K562 (cell line): ENCODE measurements at regions not wholly inside any gene's neighbourhood (a gene's known extent, or its start where the extent isn't known, plus 50 kb on each side); places are given as distances from the start of the nearest gene placed in this dataset.

ENCODE experiments used
- ATAC-seq: fragments of 200-7000 bp; cut with Tn5 transposase; 3 replicates; pipeline ENCODE4 v1.9.1; 2020; ENCODE audit warnings: moderate library complexity
- BruUV-seq: library from RNA; stranded (reverse); fragments of 400-500 nt; replicated peaks from 2 replicates; lab custom pipeline; 2021; lab: Mats Ljungman, UMichigan
- CTCF ChIA-PET: fragments of 300-600 bp; formaldehyde crosslinking; extraction: SDS; loops from one replicate; lab custom pipeline; 2021; ENCODE audit warnings: low intra/inter-chr PET ratio; lab: Yijun Ruan, JAX
- POLR2A ChIA-PET: fragments of 300-600, 350-650 bp; sonication (Branson Sonifier 250); formaldehyde crosslinking; extraction: SDS; loops from one replicate; lab custom pipeline; 2021; ENCODE audit warnings: antibody characterized with exemption, inconsistent platforms; lab: Yijun Ruan, JAX
- DNase-seq, 4 experiments: peaks; one replicate each; pipeline versions ENCODE4 v3.0.0 to v3.0.0-alpha.2; 2011 to 2018; ENCODE audit warnings: low spot score in 3 of 4, mixed read lengths in 3 of 4; ENCODE audit errors: extremely low read depth in 1 of 4
- FAIRE-seq: peaks from 2 replicates; lab custom pipeline; 2011; peaks lifted over from hg19 to GRCh38; lab: Jason Lieb, UNC
- H2AFZ ChIP-seq: 2 replicates; pipeline ENCODE4 v1.6.0; 2011; ENCODE audit warnings: low read depth, low read length, control low read depth, inconsistent platforms
- H3K27ac ChIP-seq: fragments of 200-600 bp; 3 replicates; pipeline ENCODE4 v1.8.0; 2011; ENCODE audit warnings: low read depth, mild to moderate bottlenecking, control low read depth, inconsistent platforms, low read length, moderate library complexity, mixed read lengths; ENCODE audit errors: extremely low read depth
- H3K27me3 ChIP-seq, 2 experiments: fragments of 300-600 bp in 1 of 2; 2 replicates in 1 of 2; 3 replicates in 1 of 2; pipeline versions ENCODE4 v1.6.0 to v1.8.0; 2011; ENCODE audit warnings: inconsistent platforms in 2 of 2, low read length in 2 of 2, mild to moderate bottlenecking in 1 of 2, mixed read lengths in 1 of 2, moderate library complexity in 1 of 2; ENCODE audit not compliant: control insufficient read depth in 2 of 2, insufficient read depth in 2 of 2
- H3K36me3 ChIP-seq: fragments of 300-600 bp; 3 replicates; pipeline ENCODE4 v1.8.0; 2011; ENCODE audit warnings: mild to moderate bottlenecking, low read length, inconsistent platforms; ENCODE audit not compliant: control insufficient read depth, insufficient read depth
- H3K4me1 ChIP-seq, 2 experiments: fragments of 200-600 bp in 1 of 2; replicated peaks in 1 of 2; 2 replicates in 1 of 2; 3 replicates in 1 of 2; pipeline versions ENCODE4 v1.5.1 to v1.8.0; 2011; ENCODE audit warnings: inconsistent platforms in 2 of 2, low read length in 2 of 2, mild to moderate bottlenecking in 1 of 2, mixed read lengths in 1 of 2, moderate library complexity in 1 of 2; ENCODE audit not compliant: control insufficient read depth in 2 of 2, insufficient read depth in 2 of 2
- H3K4me2 ChIP-seq: 2 replicates; pipeline ENCODE4 v1.6.1; 2011; ENCODE audit warnings: low read length, control low read depth, inconsistent platforms, mixed read lengths; ENCODE audit not compliant: insufficient read depth
- H3K4me3 ChIP-seq: fragments of 200-600 bp; sonication (generic), shearing (Covaris generic); 2 replicates; pipeline ENCODE4 v1.5.1; 2016; ENCODE audit warnings: control low read depth, inconsistent platforms
- H3K79me2 ChIP-seq: fragments of 200-600 bp; 3 replicates; pipeline ENCODE4 v1.8.0; 2011; ENCODE audit warnings: low read length, inconsistent platforms; ENCODE audit not compliant: control insufficient read depth, insufficient read depth
- H3K9ac ChIP-seq, 2 experiments: 2 replicates each; pipeline versions ENCODE4 v1.6.0 to v1.6.1; 2011; ENCODE audit warnings: low read depth in 2 of 2, low read length in 2 of 2, control low read depth in 1 of 2, inconsistent platforms in 1 of 2, mild to moderate bottlenecking in 1 of 2, mixed read lengths in 1 of 2; ENCODE audit not compliant: insufficient read depth in 1 of 2
- H3K9me1 ChIP-seq: one replicate; pipeline ENCODE4 v1.6.0; 2011; ENCODE audit warnings: inconsistent platforms, mild to moderate bottlenecking, low read length, moderate library complexity; ENCODE audit not compliant: control insufficient read depth, insufficient read depth
- H3K9me3 ChIP-seq: replicated peaks from 2 replicates; pipeline ENCODE4 v1.5.1; 2011; ENCODE audit warnings: low read depth, low read length, inconsistent platforms; ENCODE audit not compliant: control insufficient read depth, insufficient read depth
- H4K20me1 ChIP-seq: replicated peaks from 2 replicates; pipeline ENCODE4 v1.6.1; 2011; ENCODE audit warnings: low read length, inconsistent platforms, mixed read lengths; ENCODE audit not compliant: control insufficient read depth, insufficient read depth
- CBX3 ChIP-seq, 2 experiments: IDR thresholded peaks; 1 replicate in 1 of 2; 2 replicates in 1 of 2; pipeline ENCODE4 v1.6.1; 2012; ENCODE audit warnings: inconsistent platforms in 2 of 2, low read length in 2 of 2, borderline replicate concordance in 1 of 2, control low read depth in 1 of 2
- KLF6 ChIP-seq: fragments of 250-450 bp; sonication (Bioruptor Pico); IDR thresholded peaks from 2 replicates; pipeline ENCODE4 v1.4.0; 2020; ENCODE audit warnings: mild to moderate bottlenecking, moderate library complexity, borderline replicate concordance
- MAFK ChIP-seq: IDR thresholded peaks from 2 replicates; pipeline ENCODE4 v1.6.1; 2011; ENCODE audit warnings: low read length, improper control_type of control experiment
- MCM5 ChIP-seq: fragments of 450-650 bp; IDR thresholded peaks from 2 replicates; pipeline ENCODE4 v1.6.1; 2016; ENCODE audit warnings: low read depth
- MYBL2 ChIP-seq, 2 experiments: fragments of 450-650 bp in 1 of 2; sonication (generic) in 1 of 2; formaldehyde crosslinking in 1 of 2; IDR thresholded peaks; 2 replicates each; pipeline versions ENCODE4 v1.6.1 to v1.8.1; 2017 to 2022; ENCODE audit warnings: borderline replicate concordance in 1 of 2, inconsistent platforms in 1 of 2, low read depth in 1 of 2, mild to moderate bottlenecking in 1 of 2, missing genetic modification reagents in 1 of 2, moderate library complexity in 1 of 2
- PHF21A ChIP-seq: fragments of 450-650 bp; IDR thresholded peaks from 2 replicates; pipeline ENCODE4 v1.6.1; 2017; ENCODE audit warnings: low read depth, borderline replicate concordance
- SAFB2 ChIP-seq: fragments of 200-400 bp; formaldehyde crosslinking; IDR thresholded peaks from 2 replicates; pipeline ENCODE4 v1.6.1; 2018; ENCODE audit warnings: borderline replicate concordance, low read length, low read depth, moderate library complexity; ENCODE audit not compliant: severe bottlenecking
- STAT5A ChIP-seq: IDR thresholded peaks from 2 replicates; pipeline ENCODE4 v1.6.1; 2012; ENCODE audit warnings: low read length, inconsistent platforms, borderline replicate concordance
- TARDBP ChIP-seq: fragments of 450-650 bp; IDR thresholded peaks from 2 replicates; pipeline ENCODE4 v1.6.1; 2016
- UBTF ChIP-seq, 2 experiments: IDR thresholded peaks; 2 replicates each; pipeline ENCODE4 v1.6.1; 2012; ENCODE audit warnings: improper control_type of control experiment in 2 of 2, low read depth in 2 of 2, low read length in 2 of 2, borderline replicate concordance in 1 of 2
- ZFPM2 ChIP-seq: fragments of 250-450 bp; sonication (Bioruptor Pico); IDR thresholded peaks from 2 replicates; pipeline ENCODE4 v1.5.1; 2022; ENCODE audit warnings: mild to moderate bottlenecking
- ZNF551 ChIP-seq: fragments of 250-450 bp; sonication (Bioruptor Pico); IDR thresholded peaks from 2 replicates; pipeline ENCODE4 v1.5.0; 2021; ENCODE audit warnings: mild to moderate bottlenecking, moderate library complexity
- WGBS: fragments of 100-300 bp; shearing (Covaris generic); methylation state at CpG from one replicate; pipeline ENCODE4 v1.1.6; 2016; ENCODE audit warnings: low coverage, mixed read lengths; ENCODE audit not compliant: insufficient coverage; ENCODE audit errors: missing lambda C conversion rate; 5-methylcytosine and 5-hydroxymethylcytosine counted together
- in situ Hi-C: fragments of 300-500 bp; cut with MboI; formaldehyde crosslinking; loops from 4 replicates; pipeline ENCODE4 v1.15.0; 2018; ENCODE audit warnings: inconsistent platforms, mixed read lengths
- intact Hi-C: fragments of 100-400 bp; cut with micrococcal nuclease; formaldehyde crosslinking; loops from 2 replicates; pipeline ENCODE4 v1.14.2; 2022
- TF ChIP-seq, protein P1 (sequence below): fragments of 450-650 bp; IDR thresholded peaks from 2 replicates; pipeline ENCODE4 v1.6.1; 2016; ENCODE audit warnings: antibody characterized with exemption

- Histone ChIP-seq H3K36me3 (no peaks in the 10 kb centered on the region), H3K4me2 (no peak overlapping the region), H3K9ac (no peak overlapping the region), H3K27me3 (no peaks in the 10 kb centered on the region), H2AFZ (no peak overlapping the region), H4K20me1 (no peaks in the 10 kb centered on the region), H3K4me1 (no peaks in the 10 kb centered on the region), H3K9me1 (no peaks in the 10 kb centered on the region), H3K27ac (no peak overlapping the region), H3K9me3 (no peaks in the 10 kb centered on the region), H3K79me2 (no peaks in the 10 kb centered on the region), H3K4me3 (no peak overlapping the region)
- CTCF ChIA-PET = no interaction called here
- intact Hi-C loops = no loop called here
- no peak for ATAC-seq
- POLR2A ChIA-PET = no interaction called here
- 0% methylated on average over 1 of the region's 1 CpG for WGBS
- in situ Hi-C loops = no loop called here
- no peak for TF ChIP-seq KLF6 (CRISPR knock-in tag)
- TF ChIP-seq MCM5 = no peak
- TF ChIP-seq TARDBP = no peak
- TF ChIP-seq SAFB2 = no peak
- TF ChIP-seq ZFPM2 = no peak
- TF ChIP-seq, protein P1, sequence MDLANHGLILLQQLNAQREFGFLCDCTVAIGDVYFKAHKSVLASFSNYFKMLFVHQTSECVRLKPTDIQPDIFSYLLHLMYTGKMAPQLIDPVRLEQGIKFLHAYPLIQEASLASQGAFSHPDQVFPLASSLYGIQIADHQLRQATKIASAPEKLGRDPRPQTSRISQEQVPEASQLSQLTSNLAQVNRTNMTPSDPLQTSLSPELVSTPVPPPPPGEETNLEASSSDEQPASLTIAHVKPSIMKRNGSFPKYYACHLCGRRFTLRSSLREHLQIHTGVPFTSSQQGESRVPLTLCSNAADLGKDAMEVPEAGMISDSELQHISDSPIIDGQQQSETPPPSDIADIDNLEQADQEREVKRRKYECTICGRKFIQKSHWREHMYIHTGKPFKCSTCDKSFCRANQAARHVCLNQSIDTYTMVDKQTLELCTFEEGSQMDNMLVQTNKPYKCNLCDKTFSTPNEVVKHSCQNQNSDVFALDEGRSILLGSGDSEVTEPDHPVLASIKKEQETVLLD = no peak
- TF ChIP-seq MAFK = no peak
- TF ChIP-seq STAT5A = no peak
- TF ChIP-seq UBTF (IDR thresholded peaks at IDR 0.05; ENCODE audit: borderline replicate concordance in 1 of 2, low read depth in 2 of 2, low read length in 2 of 2) = no peak
- TF ChIP-seq PHF21A = no peak
- TF ChIP-seq MYBL2 (IDR thresholded peaks at IDR 0.05; ENCODE audit: low read depth) = no peak
- TF ChIP-seq MYBL2 (CRISPR knock-in tag; IDR thresholded peaks at IDR 0.05; ENCODE audit: borderline replicate concordance) = no peak
- no peak for TF ChIP-seq ZNF551 (CRISPR knock-in tag)
- TF ChIP-seq CBX3 (IDR thresholded peaks at IDR 0.05; ENCODE audit: borderline replicate concordance in 1 of 2, low read length in 2 of 2) = no peak
- DNase-seq = no peak
- FAIRE-seq = no peak
- no TSS peak for BruUV-seq
Observed at GRCh38 chr1:102726417-102726816, 381.9 kb downstream of the COL11A1 start.
